B cell (primary cell): ENCODE measurements at regions not wholly inside any gene's neighbourhood (a gene's known extent, or its start where the extent isn't known, plus 50 kb on each side); places are given as distances from the start of the nearest gene placed in this dataset.

Experiments
- ATAC-seq: fragments of 200-7000 bp; cut with Tn5 transposase; one replicate; pipeline ENCODE4 v1.10.0; 2021; ENCODE audit warnings: low read depth, mild to moderate bottlenecking, moderate number of reproducible peaks, moderate library complexity
- CTCF ChIA-PET: fragments of 350-600 bp; sonication (Branson Sonifier 250); formaldehyde crosslinking; loops from one replicate; lab custom pipeline; 2021; ENCODE audit warnings: antibody characterized with exemption, inconsistent platforms; lab: Charles Lee
- POLR2A ChIA-PET: fragments of 350-600 bp; sonication (Branson Sonifier 250); formaldehyde crosslinking; loops from one replicate; lab custom pipeline; 2021; ENCODE audit warnings: antibody characterized with exemption; lab: Charles Lee
- DNase-seq: peaks from one replicate; pipeline ENCODE4 v3.0.0; 2013
- H2AFZ ChIP-seq: 2 replicates; pipeline ENCODE4 v1.6.1; 2012; ENCODE audit warnings: mild to moderate bottlenecking, low read depth, low read length; ENCODE audit not compliant: insufficient read depth, poor library complexity, severe bottlenecking
- H3K27ac ChIP-seq, 2 donors: 1 replicate in 1 of 2; 2 replicates in 1 of 2; pipeline ENCODE4 v1.5.1; 2012 to 2013; ENCODE audit warnings: low read length in 2 of 2, mild to moderate bottlenecking in 2 of 2, moderate library complexity in 1 of 2
- H3K27me3 ChIP-seq, 4 experiments: fragments of 200-600 bp in 1 of 4; sonication (generic) in 1 of 4; replicated peaks in 1 of 4; 1 replicate in 2 of 4; 2 replicates in 2 of 4; pipeline versions ENCODE4 v1.6.1 to v1.7.0; 2013 to 2016; ENCODE audit warnings: low read length in 3 of 4, mild to moderate bottlenecking in 2 of 4, mixed read lengths in 1 of 4, moderate library complexity in 1 of 4; ENCODE audit not compliant: insufficient read depth in 4 of 4, control insufficient read depth in 3 of 4; ENCODE audit errors: control extremely low read depth in 1 of 4
- H3K36me3 ChIP-seq, 2 experiments: replicated peaks in 1 of 2; 1 replicate in 1 of 2; 2 replicates in 1 of 2; pipeline versions ENCODE4 v1.6.1 to v1.7.1; 2013; ENCODE audit warnings: low read length in 1 of 2; ENCODE audit not compliant: insufficient read depth in 2 of 2, control insufficient read depth in 1 of 2; ENCODE audit errors: control extremely low read depth in 1 of 2, extremely low read depth in 1 of 2
- H3K4me1 ChIP-seq, 2 donors: fragments of 200-600 bp in 1 of 2; sonication (generic) in 1 of 2; 1 replicate in 1 of 2; 2 replicates in 1 of 2; pipeline versions ENCODE4 v1.5.1 to v1.6.1; 2013 to 2017; ENCODE audit warnings: low read length in 2 of 2; ENCODE audit not compliant: control insufficient read depth in 2 of 2, insufficient read depth in 2 of 2
- H3K4me2 ChIP-seq: replicated peaks from 2 replicates; pipeline ENCODE3; 2012; ENCODE audit warnings: mild to moderate bottlenecking, low read depth, low read length; ENCODE audit not compliant: poor library complexity, severe bottlenecking
- H3K4me3 ChIP-seq, 5 experiments: fragments of 200-600 bp in 1 of 5; sonication (generic) in 1 of 5; 1 replicate in 3 of 5; 2 replicates in 2 of 5; pipeline versions ENCODE4 v1.5.1 to v1.7.0; 2011 to 2016; ENCODE audit warnings: low read length in 4 of 5, mild to moderate bottlenecking in 4 of 5, low read depth in 2 of 5, control low read depth in 1 of 5, moderate library complexity in 1 of 5; ENCODE audit not compliant: insufficient read depth in 1 of 5; ENCODE audit errors: control extremely low read depth in 1 of 5, extremely low read depth in 1 of 5
- H3K79me2 ChIP-seq: fragments of 200-600 bp; sonication (generic); one replicate; pipeline ENCODE4 v1.6.0; 2016; ENCODE audit warnings: low read length; ENCODE audit not compliant: control insufficient read depth, insufficient read depth
- H3K9ac ChIP-seq: fragments of 200-600 bp; sonication (generic); 2 replicates; pipeline ENCODE4 v1.6.1; 2017; ENCODE audit warnings: mild to moderate bottlenecking, low read length, moderate library complexity
- H3K9me3 ChIP-seq, 3 donors: one replicate each; pipeline versions ENCODE4 v1.6.1 to v1.7.1; 2013; ENCODE audit warnings: low read length in 2 of 3; ENCODE audit not compliant: control insufficient read depth in 2 of 3, insufficient read depth in 1 of 3; ENCODE audit errors: control extremely low read depth in 1 of 3
- H4K20me1 ChIP-seq: 2 replicates; pipeline ENCODE4 v1.6.0; 2012; ENCODE audit warnings: mild to moderate bottlenecking, low read length; ENCODE audit not compliant: insufficient read depth, control insufficient read depth, poor library complexity, severe bottlenecking
- H3K27ac Mint-ChIP-seq: one replicate; pipeline ENCODE4 v1.8.0; 2021; ENCODE audit warnings: mixed read lengths
- H3K27me3 Mint-ChIP-seq: one replicate; pipeline ENCODE4 v1.8.0; 2021; ENCODE audit warnings: mixed read lengths
- H3K4me1 Mint-ChIP-seq: one replicate; pipeline ENCODE4 v1.8.0; 2021; ENCODE audit warnings: mixed read lengths
- H3K4me3 Mint-ChIP-seq: one replicate; pipeline ENCODE4 v1.8.0; 2021; ENCODE audit warnings: mixed read lengths
- H3K9me3 Mint-ChIP-seq: one replicate; pipeline ENCODE4 v1.8.0; 2022; ENCODE audit warnings: mixed read lengths; ENCODE audit not compliant: insufficient read depth
- EZH2 ChIP-seq: IDR thresholded peaks from 2 replicates; pipeline ENCODE4 v1.6.1; 2012; ENCODE audit warnings: borderline replicate concordance, low read depth, mild to moderate bottlenecking, moderate library complexity, low read length; ENCODE audit not compliant: insufficient read depth, poor library complexity, severe bottlenecking
- WGBS: methylation state at CpG from one replicate; pipeline ENCODE4 v1.1.5; 2013; ENCODE audit warnings: missing lambda C conversion rate; ENCODE audit not compliant: insufficient coverage; 5-methylcytosine and 5-hydroxymethylcytosine counted together
- intact Hi-C: fragments of 100-400 bp; cut with micrococcal nuclease; formaldehyde crosslinking; loops from one replicate; pipeline ENCODE4 v1.10.0; 2022
- TF ChIP-seq, protein P1 (sequence below): fragments of 200-600 bp; IDR thresholded peaks from one replicate; pipeline ENCODE4 v1.8.0; 2022; ENCODE audit warnings: antibody characterized with exemption, mild to moderate bottlenecking

DNA sequence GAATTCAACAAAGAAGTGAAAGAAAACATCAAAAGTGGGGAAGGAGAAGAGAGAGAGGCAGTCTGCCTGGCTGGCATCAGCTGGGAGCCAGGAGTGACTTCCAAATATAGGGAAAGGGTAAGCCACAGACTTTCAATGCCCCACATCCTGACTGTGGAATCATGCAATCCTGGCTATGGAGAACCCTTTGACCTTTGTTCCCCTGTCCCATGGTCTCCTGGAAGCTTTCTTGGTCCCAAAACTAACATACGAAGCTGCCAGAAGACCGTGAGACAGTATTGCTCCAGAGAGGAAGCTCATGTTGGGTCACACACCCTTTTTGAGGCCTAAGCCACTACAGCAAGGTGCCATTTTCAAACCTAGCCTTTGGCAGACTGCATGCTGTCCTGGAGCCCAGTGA, 665.5 kb downstream of the ELAVL2 start:
- H3K4me3 ChIP-seq, result no peak overlapping the region
- H3K9me3 Mint-ChIP-seq, result peaks cover 2% of the 10 kb centered on the region
- H3K4me2 ChIP-seq, result no peak overlapping the region
- no peak overlapping the region for H3K4me3 Mint-ChIP-seq
- H3K27ac Mint-ChIP-seq, result no peak overlapping the region
- CTCF ChIA-PET, result no interaction called here
- DNase-seq (no peak), ATAC-seq (no peak)
- no peaks in the 10 kb centered on the region for H3K27me3 Mint-ChIP-seq
- H4K20me1 ChIP-seq, result no peaks in the 10 kb centered on the region
- POLR2A ChIA-PET, result no interaction called here
- H3K27me3 ChIP-seq, result no peaks in the 10 kb centered on the region
- no peaks in the 10 kb centered on the region for H3K36me3 ChIP-seq
- H3K4me1 Mint-ChIP-seq, result no peaks in the 10 kb centered on the region
- H2AFZ ChIP-seq, result no peak overlapping the region
- TF ChIP-seq, protein P1, sequence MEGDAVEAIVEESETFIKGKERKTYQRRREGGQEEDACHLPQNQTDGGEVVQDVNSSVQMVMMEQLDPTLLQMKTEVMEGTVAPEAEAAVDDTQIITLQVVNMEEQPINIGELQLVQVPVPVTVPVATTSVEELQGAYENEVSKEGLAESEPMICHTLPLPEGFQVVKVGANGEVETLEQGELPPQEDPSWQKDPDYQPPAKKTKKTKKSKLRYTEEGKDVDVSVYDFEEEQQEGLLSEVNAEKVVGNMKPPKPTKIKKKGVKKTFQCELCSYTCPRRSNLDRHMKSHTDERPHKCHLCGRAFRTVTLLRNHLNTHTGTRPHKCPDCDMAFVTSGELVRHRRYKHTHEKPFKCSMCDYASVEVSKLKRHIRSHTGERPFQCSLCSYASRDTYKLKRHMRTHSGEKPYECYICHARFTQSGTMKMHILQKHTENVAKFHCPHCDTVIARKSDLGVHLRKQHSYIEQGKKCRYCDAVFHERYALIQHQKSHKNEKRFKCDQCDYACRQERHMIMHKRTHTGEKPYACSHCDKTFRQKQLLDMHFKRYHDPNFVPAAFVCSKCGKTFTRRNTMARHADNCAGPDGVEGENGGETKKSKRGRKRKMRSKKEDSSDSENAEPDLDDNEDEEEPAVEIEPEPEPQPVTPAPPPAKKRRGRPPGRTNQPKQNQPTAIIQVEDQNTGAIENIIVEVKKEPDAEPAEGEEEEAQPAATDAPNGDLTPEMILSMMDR, result no peak
- TF ChIP-seq EZH2, result no peak
- intact Hi-C loops, result no loop called here
- H3K79me2 ChIP-seq, result no peaks in the 10 kb centered on the region
- no peaks in the 10 kb centered on the region for H3K4me1 ChIP-seq
- H3K27ac ChIP-seq, result no peak overlapping the region
- 100% methylated on average over 2 of the region's 2 CpGs for WGBS
- H3K9ac ChIP-seq, result no peak overlapping the region
- peaks cover 0 to 9% (median 0%) of the 10 kb centered on the region in 3 donors for H3K9me3 ChIP-seq

DNA sequence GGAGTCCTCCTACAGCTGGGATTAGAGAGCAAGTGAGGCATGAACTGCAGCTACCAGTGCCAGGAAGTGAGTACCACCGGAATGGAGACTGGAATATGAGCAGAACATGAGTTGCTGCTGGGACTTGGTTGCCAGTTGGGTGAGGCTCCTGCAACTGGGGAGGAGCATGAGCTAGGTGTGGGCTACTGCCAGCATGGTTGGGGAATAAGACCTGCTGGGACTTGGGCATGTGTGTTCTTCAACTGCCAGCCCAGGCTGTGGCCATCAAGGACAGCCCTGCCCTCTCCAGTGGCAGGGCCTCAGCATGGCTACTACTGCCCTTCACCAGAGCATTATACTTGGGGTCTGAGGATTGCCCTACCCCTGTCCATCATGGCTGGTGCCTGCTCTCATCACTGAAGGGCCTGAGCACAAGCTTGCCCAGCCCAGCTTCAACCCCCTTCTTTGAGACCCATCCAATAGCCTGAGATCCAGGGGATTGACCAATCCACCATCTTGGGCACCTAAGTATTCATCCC, 665.0 kb downstream of the ELAVL2 start:
- H3K27ac Mint-ChIP-seq, result no peak overlapping the region
- no peak for ATAC-seq
- 100% methylated on average over 1 of the region's 1 CpG for WGBS
- Histone ChIP-seq H2AFZ (no peak overlapping the region), H3K36me3 (no peaks in the 10 kb centered on the region), H3K4me1 (no peaks in the 10 kb centered on the region), H4K20me1 (no peaks in the 10 kb centered on the region), H3K4me3 (no peak overlapping the region), H3K9ac (no peak overlapping the region), H3K4me2 (no peak overlapping the region), H3K9me3 (peaks cover 0 to 9% (median 0%) of the 10 kb centered on the region in 3 donors), H3K79me2 (no peaks in the 10 kb centered on the region), H3K27me3 (no peaks in the 10 kb centered on the region), H3K27ac (no peak overlapping the region)
- no peaks in the 10 kb centered on the region for H3K4me1 Mint-ChIP-seq
- intact Hi-C loops, result no loop called here
- no peaks in the 10 kb centered on the region for H3K27me3 Mint-ChIP-seq
- peaks cover 2% of the 10 kb centered on the region for H3K9me3 Mint-ChIP-seq
- no peak overlapping the region for H3K4me3 Mint-ChIP-seq
- ChIA-PET POLR2A (no interaction called here), CTCF (no interaction called here)
- TF ChIP-seq EZH2, result no peak
- TF ChIP-seq, protein P1, result no peak
- no peak for DNase-seq
